ENCODE measurements at regions not wholly inside any gene's neighbourhood (a gene's known extent, or its start where the extent isn't known, plus 50 kb on each side); places are given as distances from the start of the nearest gene placed in this dataset.

- H3K4me3 ChIP-seq (ENCODE audit: low read length in 2 of 2), result no peak overlapping the region
Observed at GRCh38 chr2:160838147-160838546, 322.1 kb upstream of the TANK start.

DNA sequence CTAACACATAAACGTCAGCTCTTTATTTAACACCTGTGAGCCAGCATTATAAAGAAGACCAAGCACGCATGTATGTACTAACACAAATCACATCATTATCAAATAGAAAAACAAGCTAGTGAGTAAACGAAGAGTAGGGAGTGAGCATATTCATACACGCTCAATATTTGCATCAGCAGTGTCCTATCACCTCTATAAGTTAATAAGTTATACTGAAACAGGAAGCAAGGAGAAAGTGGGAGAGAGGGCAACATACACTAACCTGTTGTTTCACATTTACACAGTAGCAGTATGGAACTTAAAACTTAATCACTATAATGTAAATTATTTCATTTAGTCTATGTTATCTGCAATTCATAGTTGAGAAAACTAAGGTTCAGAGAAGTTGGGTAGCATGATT is 321.5 kb upstream of the TANK start:
- 98% methylated on average over 4 of the region's 4 CpGs for WGBS
- no peak overlapping the region for H3K27ac ChIP-seq (ENCODE audit: low read depth in 1 of 2, low read length in 1 of 2)
- DNase-seq (ENCODE audit: low read depth in 6 of 9, low spot score in 9 of 9), result no peak

More at GRCh38 chr2:160838147-160838546, 322.1 kb upstream of the TANK start:
- Histone ChIP-seq H3K27me3 (ENCODE audit: control insufficient read depth in 2 of 2, insufficient read depth in 1 of 2, low read length in 1 of 2) (no peaks in the 10 kb centered on the region), H3K4me1 (ENCODE audit: control insufficient read depth in 2 of 2, insufficient read depth in 2 of 2, low read length in 2 of 2) (no peaks in the 10 kb centered on the region), H3K36me3 (ENCODE audit: control insufficient read depth in 2 of 2, insufficient read depth in 2 of 2, low read length in 1 of 2) (no peaks in the 10 kb centered on the region), H3K27ac (ENCODE audit: low read depth in 1 of 2, low read length in 1 of 2) (no peak overlapping the region), H3K9me3 (ENCODE audit: control insufficient read depth in 2 of 2, insufficient read depth in 1 of 2, low read length in 1 of 2) (peaks cover 0 to 4% of the 10 kb centered on the region in 2 donors)
- no peak for DNase-seq (ENCODE audit: low read depth in 6 of 9, low spot score in 9 of 9)
- 97% methylated on average over 1 of the region's 1 CpG for WGBS

GRCh38 chr2:160842286-160842685 is 317.9 kb upstream of the TANK start:
- WGBS, result 92% methylated on average over 4 of the region's 4 CpGs
- Histone ChIP-seq H3K4me3 (ENCODE audit: low read length in 2 of 2) (no peak overlapping the region), H3K36me3 (ENCODE audit: control insufficient read depth in 2 of 2, insufficient read depth in 2 of 2, low read length in 1 of 2) (no peaks in the 10 kb centered on the region), H3K9me3 (ENCODE audit: control insufficient read depth in 2 of 2, insufficient read depth in 1 of 2, low read length in 1 of 2) (peaks cover 0 to 5% of the 10 kb centered on the region in 2 donors), H3K27ac (ENCODE audit: low read depth in 1 of 2, low read length in 1 of 2) (no peak overlapping the region), H3K27me3 (ENCODE audit: control insufficient read depth in 2 of 2, insufficient read depth in 1 of 2, low read length in 1 of 2) (no peaks in the 10 kb centered on the region), H3K4me1 (ENCODE audit: control insufficient read depth in 2 of 2, insufficient read depth in 2 of 2, low read length in 2 of 2) (no peaks in the 10 kb centered on the region)
- no peak for DNase-seq (ENCODE audit: low read depth in 6 of 9, low spot score in 9 of 9)

More for the DNA sequence above, 321.5 kb upstream of the TANK start:
- H3K27me3 ChIP-seq (ENCODE audit: control insufficient read depth in 2 of 2, insufficient read depth in 1 of 2, low read length in 1 of 2), result no peaks in the 10 kb centered on the region
- H3K4me1 ChIP-seq (ENCODE audit: control insufficient read depth in 2 of 2, insufficient read depth in 2 of 2, low read length in 2 of 2), result no peaks in the 10 kb centered on the region
- H3K4me3 ChIP-seq (ENCODE audit: low read length in 2 of 2), result no peak overlapping the region
- H3K36me3 ChIP-seq (ENCODE audit: control insufficient read depth in 2 of 2, insufficient read depth in 2 of 2, low read length in 1 of 2), result no peaks in the 10 kb centered on the region
- H3K9me3 ChIP-seq (ENCODE audit: control insufficient read depth in 2 of 2, insufficient read depth in 1 of 2, low read length in 1 of 2), result peaks cover 0 to 5% of the 10 kb centered on the region in 2 donors

DNA sequence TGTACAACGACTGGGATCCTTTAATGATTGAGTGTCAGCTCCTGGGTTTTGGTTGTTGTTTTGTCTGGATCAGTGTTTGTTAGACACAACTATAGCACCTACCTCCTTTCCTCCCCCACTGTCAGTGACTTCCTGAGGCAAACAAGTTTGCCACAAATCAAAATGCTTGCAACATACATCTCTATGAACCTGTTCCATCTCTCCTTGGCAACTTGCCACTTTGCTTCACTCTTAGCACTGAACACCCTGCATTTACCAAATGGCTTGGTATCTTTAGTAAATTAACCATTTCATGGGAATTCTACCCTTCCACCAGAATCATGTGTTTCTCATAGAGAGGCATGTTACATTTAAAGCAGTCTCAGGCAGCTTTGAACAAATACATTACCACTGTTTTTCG is 301.1 kb upstream of the TANK start:
- DNase-seq (ENCODE audit: low read depth in 6 of 9, low spot score in 9 of 9), result peak in 4 of 9 donors; percentile 7 to 46 (median 13)
- WGBS, result 80% methylated on average over 2 of the region's 2 CpGs
- Histone ChIP-seq H3K4me3 (ENCODE audit: low read length in 2 of 2) (no peak overlapping the region), H3K27ac (ENCODE audit: low read depth in 1 of 2, low read length in 1 of 2) (no peak overlapping the region), H3K27me3 (ENCODE audit: control insufficient read depth in 2 of 2, insufficient read depth in 1 of 2, low read length in 1 of 2) (no peaks in the 10 kb centered on the region), H3K36me3 (ENCODE audit: control insufficient read depth in 2 of 2, insufficient read depth in 2 of 2, low read length in 1 of 2) (no peaks in the 10 kb centered on the region), H3K4me1 (ENCODE audit: control insufficient read depth in 2 of 2, insufficient read depth in 2 of 2, low read length in 2 of 2) (no peaks in the 10 kb centered on the region), H3K9me3 (ENCODE audit: control insufficient read depth in 2 of 2, insufficient read depth in 1 of 2, low read length in 1 of 2) (no peaks in the 10 kb centered on the region)

- Histone ChIP-seq H3K4me3 (ENCODE audit: low read length in 2 of 2) (no peak overlapping the region), H3K4me1 (ENCODE audit: control insufficient read depth in 2 of 2, insufficient read depth in 2 of 2, low read length in 2 of 2) (no peaks in the 10 kb centered on the region), H3K27ac (ENCODE audit: low read depth in 1 of 2, low read length in 1 of 2) (no peak overlapping the region), H3K27me3 (ENCODE audit: control insufficient read depth in 2 of 2, insufficient read depth in 1 of 2, low read length in 1 of 2) (no peaks in the 10 kb centered on the region), H3K9me3 (ENCODE audit: control insufficient read depth in 2 of 2, insufficient read depth in 1 of 2, low read length in 1 of 2) (no peaks in the 10 kb centered on the region), H3K36me3 (ENCODE audit: control insufficient read depth in 2 of 2, insufficient read depth in 2 of 2, low read length in 1 of 2) (no peaks in the 10 kb centered on the region)
- WGBS, result 94% methylated on average over 2 of the region's 2 CpGs
- no peak for DNase-seq (ENCODE audit: low read depth in 6 of 9, low spot score in 9 of 9)
Observed at GRCh38 chr2:160862226-160862625, 298.0 kb upstream of the TANK start.

- DNase-seq (ENCODE audit: low read depth in 6 of 9, low spot score in 9 of 9), result no peak
- Histone ChIP-seq H3K4me3 (ENCODE audit: low read length in 2 of 2) (no peak overlapping the region), H3K36me3 (ENCODE audit: control insufficient read depth in 2 of 2, insufficient read depth in 2 of 2, low read length in 1 of 2) (no peaks in the 10 kb centered on the region), H3K4me1 (ENCODE audit: control insufficient read depth in 2 of 2, insufficient read depth in 2 of 2, low read length in 2 of 2) (no peaks in the 10 kb centered on the region), H3K27me3 (ENCODE audit: control insufficient read depth in 2 of 2, insufficient read depth in 1 of 2, low read length in 1 of 2) (no peaks in the 10 kb centered on the region), H3K9me3 (ENCODE audit: control insufficient read depth in 2 of 2, insufficient read depth in 1 of 2, low read length in 1 of 2) (no peaks in the 10 kb centered on the region), H3K27ac (ENCODE audit: low read depth in 1 of 2, low read length in 1 of 2) (peak overlapping the region in 1 of 2 donors; percentile 25)
- 89% methylated on average over 3 of the region's 3 CpGs for WGBS
Observed at GRCh38 chr2:160868891-160869290, 291.3 kb upstream of the TANK start.

GRCh38 chr2:160869411-160869810 is 290.8 kb upstream of the TANK start:
- Histone ChIP-seq H3K27ac (ENCODE audit: low read depth in 1 of 2, low read length in 1 of 2) (no peak overlapping the region), H3K4me3 (ENCODE audit: low read length in 2 of 2) (no peak overlapping the region), H3K36me3 (ENCODE audit: control insufficient read depth in 2 of 2, insufficient read depth in 2 of 2, low read length in 1 of 2) (no peaks in the 10 kb centered on the region), H3K9me3 (ENCODE audit: control insufficient read depth in 2 of 2, insufficient read depth in 1 of 2, low read length in 1 of 2) (no peaks in the 10 kb centered on the region), H3K4me1 (ENCODE audit: control insufficient read depth in 2 of 2, insufficient read depth in 2 of 2, low read length in 2 of 2) (no peaks in the 10 kb centered on the region), H3K27me3 (ENCODE audit: control insufficient read depth in 2 of 2, insufficient read depth in 1 of 2, low read length in 1 of 2) (no peaks in the 10 kb centered on the region)
- 76% methylated on average over 2 of the region's 2 CpGs for WGBS
- DNase-seq (ENCODE audit: low read depth in 6 of 9, low spot score in 9 of 9), result no peak

GRCh38 chr2:160870729-160871465 is 289.3 kb upstream of the TANK start:
- no peaks in the 10 kb centered on the region for H3K9me3 ChIP-seq (ENCODE audit: control insufficient read depth in 2 of 2, insufficient read depth in 1 of 2, low read length in 1 of 2)
- H3K36me3 ChIP-seq (ENCODE audit: control insufficient read depth in 2 of 2, insufficient read depth in 2 of 2, low read length in 1 of 2), result no peaks in the 10 kb centered on the region
- H3K27me3 ChIP-seq (ENCODE audit: control insufficient read depth in 2 of 2, insufficient read depth in 1 of 2, low read length in 1 of 2), result no peaks in the 10 kb centered on the region
- DNase-seq (ENCODE audit: low read depth in 6 of 9, low spot score in 9 of 9), result peak in 1 of 9 donors; percentile 29
- no peak overlapping the region for H3K4me3 ChIP-seq (ENCODE audit: low read length in 2 of 2)
- H3K4me1 ChIP-seq (ENCODE audit: control insufficient read depth in 2 of 2, insufficient read depth in 2 of 2, low read length in 2 of 2), result no peaks in the 10 kb centered on the region
- H3K27ac ChIP-seq (ENCODE audit: low read depth in 1 of 2, low read length in 1 of 2), result no peak overlapping the region
- WGBS, result 91% methylated on average over 6 of the region's 6 CpGs

GRCh38 chr2:160871953-160872352 is 288.3 kb upstream of the TANK start:
- WGBS, result 98% methylated on average over 7 of the region's 7 CpGs
- Histone ChIP-seq H3K9me3 (ENCODE audit: control insufficient read depth in 2 of 2, insufficient read depth in 1 of 2, low read length in 1 of 2) (no peaks in the 10 kb centered on the region), H3K4me1 (ENCODE audit: control insufficient read depth in 2 of 2, insufficient read depth in 2 of 2, low read length in 2 of 2) (no peaks in the 10 kb centered on the region), H3K4me3 (ENCODE audit: low read length in 2 of 2) (no peak overlapping the region), H3K27ac (ENCODE audit: low read depth in 1 of 2, low read length in 1 of 2) (no peak overlapping the region), H3K36me3 (ENCODE audit: control insufficient read depth in 2 of 2, insufficient read depth in 2 of 2, low read length in 1 of 2) (no peaks in the 10 kb centered on the region), H3K27me3 (ENCODE audit: control insufficient read depth in 2 of 2, insufficient read depth in 1 of 2, low read length in 1 of 2) (no peaks in the 10 kb centered on the region)
- no peak for DNase-seq (ENCODE audit: low read depth in 6 of 9, low spot score in 9 of 9)

Data from thymus (tissue), 11 donors.